Hepatocyte (in vitro differentiated cells): ENCODE measurements at regions not wholly inside any gene's neighbourhood (a gene's known extent, or its start where the extent isn't known, plus 50 kb on each side); places are given as distances from the start of the nearest gene placed in this dataset.

Source experiments
- DNase-seq: peaks from one replicate; pipeline ENCODE4 v3.0.0-alpha.2; 2016; ENCODE audit warnings: low spot score
- H2AFZ ChIP-seq: fragments of 200-600 bp; sonication (generic); 2 replicates; pipeline ENCODE4 v1.6.0; 2016; ENCODE audit warnings: antibody characterized with exemption, mild to moderate bottlenecking
- H3K27ac ChIP-seq: fragments of 200-600 bp; sonication (generic); 2 replicates; pipeline ENCODE4 v1.5.1; 2016; ENCODE audit warnings: mild to moderate bottlenecking
- H3K27me3 ChIP-seq: fragments of 200-600 bp; sonication (generic); 2 replicates; pipeline ENCODE4 v1.6.1; 2016
- H3K36me3 ChIP-seq: fragments of 200-600 bp; sonication (generic); replicated peaks from 2 replicates; pipeline ENCODE4 v1.5.1; 2016; ENCODE audit warnings: low read depth; ENCODE audit not compliant: insufficient read depth
- H3K4me1 ChIP-seq: fragments of 200-600 bp; sonication (generic); 2 replicates; pipeline ENCODE4 v1.5.1; 2016; ENCODE audit warnings: mild to moderate bottlenecking, moderate library complexity; ENCODE audit not compliant: insufficient read depth
- H3K4me2 ChIP-seq: fragments of 200-600 bp; sonication (generic); 2 replicates; pipeline ENCODE4 v1.6.0; 2016
- H3K4me3 ChIP-seq: fragments of 200-600 bp; sonication (generic); 2 replicates; pipeline ENCODE4 v1.5.1; 2016; ENCODE audit warnings: mild to moderate bottlenecking
- H3K79me2 ChIP-seq: fragments of 200-600 bp; sonication (generic); 2 replicates; pipeline ENCODE4 v1.6.0; 2017; ENCODE audit warnings: mild to moderate bottlenecking
- H3K9me2 ChIP-seq: fragments of 200-600 bp; sonication (generic); replicated peaks from 2 replicates; pipeline ENCODE4 v1.6.0; 2017; ENCODE audit warnings: mild to moderate bottlenecking; ENCODE audit not compliant: insufficient read depth
- H3K9me3 ChIP-seq: fragments of 200-600 bp; sonication (generic); 2 replicates; pipeline ENCODE4 v1.5.1; 2016; ENCODE audit warnings: low read depth, mild to moderate bottlenecking
- H4K20me1 ChIP-seq: fragments of 200-600 bp; sonication (generic); 2 replicates; pipeline ENCODE4 v1.6.0; 2016; ENCODE audit warnings: mild to moderate bottlenecking; ENCODE audit not compliant: insufficient read depth, poor library complexity, severe bottlenecking
- CTCF ChIP-seq: fragments of 200-600 bp; sonication (generic); IDR thresholded peaks from 2 replicates; pipeline ENCODE4 v1.5.1; 2016; ENCODE audit warnings: antibody characterized with exemption, mild to moderate bottlenecking; ENCODE audit not compliant: poor library complexity
- EZH2 ChIP-seq: fragments of 200-600 bp; sonication (generic); IDR thresholded peaks from 2 replicates; pipeline ENCODE4 v1.6.1; 2016; ENCODE audit warnings: antibody characterized with exemption, mild to moderate bottlenecking, borderline replicate concordance
- EZH2phosphoT487 ChIP-seq: fragments of 200-600 bp; sonication (generic); IDR thresholded peaks from one replicate; pipeline ENCODE4 v1.6.1; 2018; ENCODE audit warnings: antibody characterized with exemption, mild to moderate bottlenecking, low read depth, moderate library complexity; ENCODE audit not compliant: unreplicated experiment, severe bottlenecking
- WGBS: methylation state at CpG from one replicate; pipeline ENCODE4 v1.1.6; 2016; ENCODE audit warnings: low lambda C conversion rate; ENCODE audit errors: missing lambda C conversion rate; 5-methylcytosine and 5-hydroxymethylcytosine counted together

- Histone ChIP-seq H3K9me3 (no peaks in the 10 kb centered on the region), H3K27ac (no peak overlapping the region), H3K79me2 (no peaks in the 10 kb centered on the region), H3K4me3 (no peak overlapping the region), H3K4me2 (no peak overlapping the region), H2AFZ (no peak overlapping the region), H4K20me1 (no peaks in the 10 kb centered on the region), H3K36me3 (no peaks in the 10 kb centered on the region), H3K4me1 (no peaks in the 10 kb centered on the region), H3K9me2 (no peaks in the 10 kb centered on the region), H3K27me3 (no peaks in the 10 kb centered on the region)
- DNase-seq, result no peak
- TF ChIP-seq EZH2, result no peak
- no peak for TF ChIP-seq EZH2phosphoT487
- no peak for TF ChIP-seq CTCF
- WGBS, result 59% methylated on average over 3 of the region's 3 CpGs
Observed at GRCh38 chr6:122337645-122338044, 61.8 kb upstream of the HSF2 start.

GRCh38 chr6:122339661-122340060, 59.8 kb upstream of the HSF2 start:
- Histone ChIP-seq H3K4me2 (no peak overlapping the region), H3K36me3 (no peaks in the 10 kb centered on the region), H3K27me3 (no peaks in the 10 kb centered on the region), H3K4me1 (no peaks in the 10 kb centered on the region), H3K27ac (no peak overlapping the region), H2AFZ (no peak overlapping the region), H3K9me2 (no peaks in the 10 kb centered on the region), H4K20me1 (no peaks in the 10 kb centered on the region), H3K9me3 (no peaks in the 10 kb centered on the region), H3K79me2 (no peaks in the 10 kb centered on the region), H3K4me3 (no peak overlapping the region)
- 38% methylated on average over 2 of the region's 2 CpGs for WGBS
- TF ChIP-seq EZH2phosphoT487 (no peak), EZH2 (no peak), CTCF (no peak)
- no peak for DNase-seq

GRCh38 chr6:122347280-122347679, 52.2 kb upstream of the HSF2 start:
- no peak for DNase-seq
- Histone ChIP-seq H3K9me2 (no peaks in the 10 kb centered on the region), H2AFZ (no peak overlapping the region), H3K4me2 (no peak overlapping the region), H3K9me3 (no peaks in the 10 kb centered on the region), H3K27ac (no peak overlapping the region), H3K79me2 (no peaks in the 10 kb centered on the region), H3K36me3 (no peaks in the 10 kb centered on the region), H3K4me3 (no peak overlapping the region), H3K27me3 (no peaks in the 10 kb centered on the region), H4K20me1 (no peaks in the 10 kb centered on the region), H3K4me1 (no peaks in the 10 kb centered on the region)
- TF ChIP-seq CTCF, result no peak
- TF ChIP-seq EZH2phosphoT487, result no peak
- no peak for TF ChIP-seq EZH2
- 42% methylated on average over 2 of the region's 2 CpGs for WGBS

- 73% methylated on average over 4 of the region's 4 CpGs for WGBS
Observed at GRCh38 chr6:122347751-122348150, 51.7 kb upstream of the HSF2 start.

More at GRCh38 chr6:122347751-122348150, 51.7 kb upstream of the HSF2 start:
- no peaks in the 10 kb centered on the region for H3K9me2 ChIP-seq
- H4K20me1 ChIP-seq, result no peaks in the 10 kb centered on the region
- H3K4me1 ChIP-seq, result no peaks in the 10 kb centered on the region
- no peak overlapping the region for H3K4me2 ChIP-seq
- no peaks in the 10 kb centered on the region for H3K9me3 ChIP-seq
- H3K36me3 ChIP-seq, result no peaks in the 10 kb centered on the region
- H2AFZ ChIP-seq, result no peak overlapping the region
- no peak overlapping the region for H3K4me3 ChIP-seq
- H3K79me2 ChIP-seq, result no peaks in the 10 kb centered on the region
- no peak overlapping the region for H3K27ac ChIP-seq
- DNase-seq, result no peak
- no peaks in the 10 kb centered on the region for H3K27me3 ChIP-seq
- TF ChIP-seq EZH2 (no peak), CTCF (no peak), EZH2phosphoT487 (no peak)
